GM18873 (cell line): ENCODE measurements at regions not wholly inside any gene's neighbourhood (a gene's known extent, or its start where the extent isn't known, plus 50 kb on each side); places are given as distances from the start of the nearest gene placed in this dataset.

Source experiments
- ATAC-seq: cut with Tn5 transposase; IDR thresholded peaks from one replicate; pipeline ENCODE4 v1.9.1; 2021; ENCODE audit warnings: mild to moderate bottlenecking, moderate library complexity, moderate number of reproducible peaks; ENCODE audit not compliant: unreplicated experiment, low FRiP score

DNA sequence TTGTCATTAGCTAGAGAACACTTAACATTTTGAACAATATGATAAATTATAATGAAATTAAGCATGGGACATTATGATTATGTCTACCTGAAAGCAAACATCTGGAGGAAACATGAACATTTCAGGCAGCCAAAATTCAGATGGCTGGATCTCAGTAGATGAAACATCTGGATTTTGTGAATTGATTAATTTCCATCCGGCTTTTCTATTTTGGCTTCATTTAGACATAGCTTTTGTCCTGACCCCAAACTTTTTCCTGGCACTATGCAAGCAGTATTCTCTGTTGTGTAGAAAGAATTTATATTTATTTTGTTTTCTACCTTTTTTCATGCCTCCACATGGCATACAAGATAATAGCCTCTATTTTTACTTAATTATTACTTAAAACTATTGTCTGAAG, 186.3 kb downstream of the OGFRL1 start:
- no peak for ATAC-seq

DNA sequence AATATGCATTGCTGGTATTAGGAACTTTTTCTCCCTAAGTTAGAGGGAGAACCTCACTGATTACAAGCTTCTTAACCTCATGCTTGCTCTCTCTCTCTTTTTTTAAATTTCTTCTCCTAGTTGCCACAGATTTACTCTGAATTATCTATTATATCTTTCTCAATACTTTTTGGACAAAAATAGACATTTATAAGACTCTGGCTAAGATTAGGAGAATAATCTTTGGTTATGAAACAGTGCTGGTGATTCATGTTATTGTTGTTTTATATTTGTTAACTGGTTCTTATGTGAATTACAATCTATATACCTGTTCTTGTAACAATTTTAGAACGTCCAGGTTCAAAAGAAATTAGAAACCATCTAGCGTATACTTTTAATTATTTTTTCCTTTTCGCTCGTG, 187.8 kb downstream of the OGFRL1 start:
- ATAC-seq = no peak

DNA sequence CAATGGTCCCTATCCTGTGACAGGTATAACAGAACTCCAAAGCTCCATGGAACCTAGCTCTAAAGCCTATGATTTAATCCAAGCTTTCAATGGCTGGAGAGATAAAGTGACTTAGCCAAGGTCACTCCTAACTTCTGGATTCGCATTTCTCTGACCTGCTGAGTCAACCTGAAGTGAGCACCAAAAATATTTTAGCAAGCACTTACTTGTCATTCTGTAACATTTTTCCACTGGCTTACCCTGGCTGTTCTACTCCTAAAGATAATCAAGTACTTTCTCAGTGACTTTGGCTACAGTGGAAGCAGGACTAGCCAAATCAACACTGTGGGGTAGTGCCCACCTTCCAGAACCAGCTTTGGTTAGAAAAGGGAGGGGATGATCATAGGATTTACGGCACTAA, 188.3 kb downstream of the OGFRL1 start:
- no peak for ATAC-seq

DNA sequence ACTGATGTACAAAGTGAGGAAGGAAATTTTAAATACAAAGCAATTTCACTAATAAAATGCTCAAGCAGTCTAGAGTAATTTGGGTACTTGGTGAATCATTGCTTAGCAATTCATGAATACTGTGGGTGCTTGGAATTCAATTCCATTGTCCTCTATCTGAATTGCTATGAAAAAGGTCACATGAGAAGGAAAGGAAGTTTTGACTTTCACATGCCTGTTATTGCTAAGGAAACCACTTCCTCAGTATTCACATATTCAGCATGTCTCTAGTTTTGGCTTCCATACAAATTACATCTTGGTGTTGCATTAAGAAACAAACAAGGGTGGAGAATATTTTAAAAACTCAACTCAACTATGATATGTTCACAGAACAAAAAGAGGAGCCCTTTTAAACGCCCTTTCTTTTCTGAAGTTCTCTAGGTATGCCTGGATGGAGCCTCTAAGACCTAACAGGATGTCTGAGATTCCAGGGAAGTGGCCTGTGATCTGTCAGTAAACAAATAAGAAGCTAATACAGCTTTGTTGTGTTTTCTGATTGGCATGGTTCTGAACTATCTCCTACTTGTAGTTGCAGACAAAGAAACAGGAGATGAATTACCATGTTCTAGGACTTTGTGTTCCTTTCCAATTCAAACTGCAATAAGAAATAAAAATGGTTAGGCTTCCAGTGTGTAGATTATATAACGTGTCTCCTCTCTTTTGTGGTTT, 190.4 kb downstream of the OGFRL1 start:
- ATAC-seq = no peak

DNA sequence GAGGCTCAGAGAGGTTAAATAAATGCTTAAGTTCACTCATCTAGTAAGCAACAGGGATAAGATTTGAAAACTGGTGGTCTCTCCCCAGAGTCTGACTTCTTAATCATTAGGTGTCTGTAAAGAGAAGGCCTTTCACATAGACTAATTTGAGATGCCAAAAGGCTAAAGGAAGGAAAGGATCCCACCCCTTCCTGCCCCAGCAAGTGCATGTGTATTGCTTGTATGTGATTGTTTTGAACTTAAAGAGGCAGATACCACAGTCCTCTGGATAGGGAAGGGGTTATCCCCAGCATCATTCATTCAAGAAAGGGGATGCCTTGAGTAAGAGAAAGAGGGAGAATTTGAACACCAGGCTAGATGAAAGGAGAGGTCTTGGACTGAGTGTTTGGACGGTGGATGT, 192.0 kb downstream of the OGFRL1 start:
- no peak for ATAC-seq

DNA sequence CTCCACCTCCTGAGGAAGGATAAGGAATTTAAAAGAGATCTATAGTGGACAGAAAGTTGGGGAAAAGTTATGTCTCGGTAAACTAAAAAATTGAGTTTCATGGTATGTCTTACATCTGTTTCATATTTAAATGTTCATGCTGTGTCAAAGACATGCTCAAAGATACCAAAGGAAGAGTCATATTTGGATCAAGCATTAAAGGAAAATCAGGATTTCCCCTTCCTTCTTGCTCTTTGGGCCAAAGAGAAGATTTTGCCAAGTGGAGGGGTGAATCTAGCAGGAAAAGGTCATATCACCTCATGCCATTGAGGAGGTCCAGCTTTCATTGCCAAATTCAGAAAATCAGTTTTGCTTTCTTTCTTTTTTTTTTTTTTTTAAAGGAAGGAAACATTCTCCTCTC, 192.4 kb downstream of the OGFRL1 start:
- ATAC-seq = no peak

DNA sequence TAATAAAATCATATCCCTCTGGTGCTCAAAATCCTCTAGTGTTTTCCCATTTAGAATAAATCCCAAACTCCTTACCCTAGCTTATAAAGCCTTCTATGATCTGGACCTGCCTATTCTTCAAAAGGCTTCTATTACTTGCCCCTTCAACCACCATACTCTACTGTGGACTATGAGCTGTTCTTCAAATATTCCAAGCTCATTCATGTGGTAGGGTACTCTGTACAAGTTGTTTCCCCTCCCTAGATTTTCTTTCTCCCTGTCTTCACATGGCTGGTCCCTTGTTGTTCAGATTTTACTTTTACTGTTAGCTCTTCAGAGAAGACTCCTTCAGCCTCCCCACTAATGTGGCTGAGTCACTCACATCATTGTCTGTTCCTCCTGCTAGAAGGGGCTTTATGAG, 193.2 kb downstream of the OGFRL1 start:
- ATAC-seq = no peak

DNA sequence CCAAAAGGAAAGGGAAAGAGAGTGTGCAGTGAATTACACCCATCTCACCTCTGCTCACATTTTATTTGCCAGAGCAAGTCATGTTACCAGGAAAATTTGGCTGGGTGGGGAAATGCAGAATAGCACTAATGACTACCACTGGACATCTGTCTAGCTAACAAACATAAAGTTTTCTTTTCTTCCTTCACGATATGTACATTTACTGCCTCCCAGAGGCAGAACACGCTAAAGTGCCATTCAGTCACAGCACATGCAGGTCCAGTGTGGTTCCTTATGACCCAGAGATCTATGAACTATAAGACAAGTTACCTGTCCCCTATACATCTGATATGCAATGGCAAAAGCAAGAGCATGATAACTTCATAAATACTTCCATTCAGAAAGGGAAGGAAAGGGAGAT, 194.1 kb downstream of the OGFRL1 start:
- ATAC-seq = no peak

DNA sequence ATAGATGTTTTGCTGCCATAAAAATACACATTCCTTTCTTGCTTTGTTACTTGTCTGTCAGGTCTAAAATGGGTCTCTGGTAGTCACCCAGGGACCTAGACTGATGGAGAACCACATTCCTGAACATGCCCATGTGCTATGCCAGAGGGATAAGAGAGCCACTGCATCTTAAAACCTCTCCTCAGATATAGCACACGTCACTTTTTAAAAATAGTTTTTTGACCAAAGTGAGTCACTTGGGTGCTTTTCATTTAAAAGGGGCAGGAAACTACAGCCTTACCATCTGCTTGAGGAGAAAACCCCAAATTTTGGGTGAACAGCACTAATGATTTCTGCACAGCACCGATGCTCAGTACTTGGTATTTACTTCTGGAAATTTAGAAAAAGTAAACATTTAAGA, 197.8 kb downstream of the OGFRL1 start:
- ATAC-seq = peak; percentile 44

DNA sequence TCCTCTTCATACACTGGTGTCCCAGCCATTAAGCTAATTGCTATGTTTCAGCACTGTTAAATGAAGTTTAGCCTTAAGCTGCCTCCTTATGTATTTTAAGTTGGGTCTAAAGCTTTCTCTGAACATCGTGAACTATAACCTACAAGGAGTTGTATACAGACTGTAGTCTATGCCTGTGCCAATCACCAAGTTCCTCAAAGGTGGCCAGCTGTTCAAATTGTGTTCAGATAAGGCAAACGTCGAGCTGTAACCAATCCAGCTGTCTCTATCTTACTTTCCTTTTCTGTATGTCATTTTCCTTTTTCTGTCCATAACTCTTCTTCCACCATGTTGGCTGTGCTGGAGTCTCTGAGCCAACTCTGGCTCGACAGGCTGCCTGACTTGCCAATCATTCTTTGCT, 199.6 kb downstream of the OGFRL1 start:
- ATAC-seq = no peak

DNA sequence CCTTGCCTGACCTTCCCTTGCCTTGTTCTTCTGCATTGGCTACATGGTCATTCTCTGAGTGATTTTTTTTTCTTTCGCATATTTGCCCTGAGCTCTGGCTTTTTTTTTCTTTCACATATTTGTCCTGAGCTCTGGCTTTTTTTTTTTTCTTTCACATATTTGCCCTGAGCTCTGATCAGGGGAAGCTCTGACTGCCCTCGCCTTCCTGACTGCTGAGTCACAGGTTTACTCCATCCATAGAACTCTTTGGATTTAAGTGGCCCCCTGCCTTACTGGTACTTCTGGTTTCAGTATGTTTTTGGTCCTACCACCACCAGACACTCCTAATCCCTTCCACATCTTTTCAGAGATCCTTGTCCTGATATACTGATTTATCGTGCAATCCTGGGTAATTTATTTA, 201.1 kb downstream of the OGFRL1 start:
- ATAC-seq = no peak

DNA sequence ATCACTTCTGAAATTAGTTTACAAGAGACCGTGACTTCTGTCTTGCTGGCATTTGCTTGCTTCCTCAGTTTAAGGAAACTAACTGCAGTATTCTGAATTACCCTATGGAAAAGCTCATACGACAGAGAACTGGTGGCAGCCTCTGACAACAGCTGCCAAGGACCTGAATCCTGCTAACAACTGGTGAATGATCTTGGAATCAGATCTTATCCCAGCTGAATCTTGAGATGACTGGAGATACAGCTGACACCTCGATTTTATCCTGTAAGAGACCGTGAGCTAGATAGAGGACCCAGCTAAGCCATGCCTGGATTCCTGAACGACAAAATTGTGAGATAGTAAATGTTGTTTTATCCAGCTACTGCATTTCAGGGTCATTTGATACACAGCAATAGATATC, 202.3 kb downstream of the OGFRL1 start:
- no peak for ATAC-seq

DNA sequence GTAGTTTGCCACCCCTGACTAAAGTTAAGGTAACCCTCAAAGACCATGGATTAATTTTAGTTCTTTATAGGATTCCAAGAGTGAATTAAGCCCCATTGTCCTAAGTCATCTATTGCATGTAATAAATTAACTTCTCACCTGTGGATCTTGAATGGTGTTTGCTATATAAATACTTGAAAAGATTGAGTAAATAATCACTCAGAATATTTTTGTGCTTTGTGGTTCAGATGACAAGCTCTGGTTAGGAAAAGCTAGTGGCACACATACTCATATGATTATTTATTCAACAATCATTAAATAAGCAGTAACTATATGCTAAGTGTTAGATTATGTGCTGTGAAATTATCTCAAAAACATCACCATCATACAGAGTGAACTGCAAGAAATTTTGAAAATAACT, 203.2 kb downstream of the OGFRL1 start:
- no peak for ATAC-seq

DNA sequence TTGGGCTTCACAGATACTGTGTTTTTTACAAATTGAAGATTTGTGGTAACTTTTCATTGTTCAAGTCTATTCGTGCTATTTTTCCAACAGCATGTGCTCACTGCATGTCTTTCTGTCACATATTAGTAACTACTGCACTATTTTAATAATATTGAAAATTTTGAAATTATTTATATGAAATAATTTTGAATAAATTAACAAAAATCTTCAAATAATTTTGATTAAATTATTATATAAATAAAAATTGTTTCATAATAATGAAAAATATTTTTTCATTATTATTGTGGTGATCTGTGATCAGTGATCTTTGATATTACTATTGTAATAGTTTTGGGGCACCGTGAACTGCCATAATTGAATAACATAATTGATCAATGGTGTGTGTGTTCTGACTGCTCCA, 204.1 kb downstream of the OGFRL1 start:
- ATAC-seq = no peak

DNA sequence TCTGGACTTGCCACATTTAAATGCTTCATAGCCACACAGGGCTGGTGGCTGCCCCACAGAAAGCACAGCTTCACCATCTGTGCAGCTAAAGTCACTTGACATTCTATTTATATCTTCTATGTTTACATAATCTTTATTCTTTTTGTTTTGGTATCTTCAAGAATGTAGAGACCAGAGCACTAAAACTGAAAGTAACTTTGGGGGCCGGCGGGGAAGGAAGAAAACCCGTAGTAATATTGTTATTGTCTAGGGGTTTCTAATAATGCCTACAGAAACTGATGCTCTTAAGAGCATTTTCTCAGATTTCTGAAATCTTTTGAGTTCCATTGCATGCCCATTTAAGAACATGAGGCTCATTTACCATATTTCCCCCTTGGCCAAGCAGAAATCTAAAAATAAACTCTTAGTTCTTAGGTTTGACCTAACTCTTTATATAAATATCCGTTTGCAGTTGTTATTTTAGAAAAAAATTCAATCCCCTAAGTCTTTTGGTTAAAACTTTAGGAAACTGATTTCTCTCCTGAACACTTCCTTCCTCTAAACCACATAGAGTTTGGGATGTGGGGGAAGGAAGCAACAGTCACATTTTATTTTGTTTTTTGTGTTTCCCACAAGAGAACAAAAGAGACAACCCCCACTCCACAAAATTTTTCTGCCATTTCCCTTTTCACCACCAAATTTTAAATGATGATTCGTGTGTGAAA, 207.6 kb downstream of the OGFRL1 start:
- peak; percentile 100 for ATAC-seq

DNA sequence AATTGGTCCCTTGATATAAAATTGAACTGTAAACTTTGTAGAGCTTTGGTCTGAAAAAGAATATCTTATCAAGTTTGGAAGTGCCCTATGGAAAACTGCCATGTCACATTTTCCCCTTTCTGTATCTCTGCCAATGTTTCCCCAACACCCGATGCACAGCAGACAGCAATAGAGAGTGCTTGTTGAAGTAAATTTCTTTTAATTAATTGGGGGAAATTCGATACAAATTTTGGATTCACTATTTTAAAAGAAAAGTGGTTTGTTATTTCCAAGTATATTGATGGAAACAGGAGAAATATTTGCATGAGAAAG, 208.1 kb downstream of the OGFRL1 start:
- ATAC-seq = no peak

DNA sequence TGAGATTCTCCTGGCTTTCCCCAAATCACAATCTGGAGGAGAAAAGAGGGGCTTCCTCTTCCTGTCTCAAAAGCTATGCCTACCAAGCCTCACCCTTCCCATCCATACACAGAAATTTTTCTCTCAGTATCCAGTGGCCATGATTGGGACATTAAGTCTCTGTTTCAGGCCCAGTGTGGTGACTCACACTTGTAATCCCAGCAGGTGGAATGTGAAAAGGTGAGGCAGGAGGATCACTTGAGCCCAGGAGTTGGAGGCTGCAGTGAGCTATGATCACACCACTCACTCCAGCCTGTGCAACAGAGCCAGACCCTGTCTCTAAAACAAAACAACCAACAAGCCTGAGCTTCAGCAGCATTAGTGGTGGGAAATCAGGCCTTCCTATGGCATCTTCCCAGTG, 210.0 kb downstream of the OGFRL1 start:
- ATAC-seq = no peak

DNA sequence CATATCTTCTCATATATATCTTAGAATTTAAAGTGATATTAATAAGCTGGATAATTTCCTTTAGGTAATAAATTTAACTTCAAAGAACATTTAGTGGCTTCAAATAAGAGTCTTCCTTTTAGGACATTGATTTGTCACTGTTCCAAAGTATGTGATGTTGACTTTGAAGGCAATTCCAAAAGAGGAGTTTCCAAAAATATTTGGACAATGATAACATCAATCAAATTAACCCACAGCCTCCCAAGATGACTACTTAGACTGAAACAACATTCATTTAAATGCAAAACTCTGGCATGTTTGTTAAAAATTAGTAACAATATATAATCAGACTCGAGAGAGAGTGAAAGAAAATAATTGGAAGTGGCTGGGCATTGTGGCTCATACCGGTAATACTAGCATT, 211.1 kb downstream of the OGFRL1 start:
- no peak for ATAC-seq

DNA sequence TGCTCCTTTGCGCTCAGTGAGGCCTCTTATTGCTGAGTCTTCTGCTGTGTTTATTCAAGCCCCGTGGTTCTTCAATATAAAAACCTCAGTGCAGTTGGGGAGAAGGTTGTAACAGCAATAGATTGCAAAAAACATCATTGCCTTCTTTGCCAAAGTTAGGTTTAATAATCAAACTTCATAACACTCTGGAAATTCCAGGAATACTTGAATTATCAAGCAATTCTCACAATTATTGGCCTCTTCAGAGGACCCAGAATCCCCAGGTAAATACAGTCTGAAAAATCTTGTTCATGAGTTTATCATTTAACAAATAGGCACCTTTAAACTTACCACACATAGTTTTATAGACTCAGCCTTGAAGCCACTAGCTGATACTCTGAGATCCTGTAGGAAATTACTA, 213.6 kb downstream of the OGFRL1 start:
- no peak for ATAC-seq

DNA sequence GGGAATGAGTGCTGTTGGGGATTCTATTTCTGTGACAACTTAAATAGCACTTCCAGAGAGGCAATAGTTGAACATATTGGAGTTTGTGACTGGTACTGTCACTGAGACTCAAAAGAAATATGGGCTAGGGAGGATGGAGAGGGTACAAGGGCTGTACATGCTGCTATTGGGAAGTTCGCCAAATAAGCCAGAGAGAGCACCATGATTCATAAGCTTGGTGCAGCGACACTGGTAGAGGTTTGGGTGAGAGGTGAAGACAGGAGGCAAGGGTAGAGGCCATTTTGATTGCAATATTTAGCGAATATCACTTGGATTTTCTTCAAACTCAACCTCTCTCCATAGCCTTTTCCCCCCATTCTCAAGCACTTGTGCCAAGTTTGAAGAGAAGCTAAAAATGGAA, 214.3 kb downstream of the OGFRL1 start:
- ATAC-seq = no peak

DNA sequence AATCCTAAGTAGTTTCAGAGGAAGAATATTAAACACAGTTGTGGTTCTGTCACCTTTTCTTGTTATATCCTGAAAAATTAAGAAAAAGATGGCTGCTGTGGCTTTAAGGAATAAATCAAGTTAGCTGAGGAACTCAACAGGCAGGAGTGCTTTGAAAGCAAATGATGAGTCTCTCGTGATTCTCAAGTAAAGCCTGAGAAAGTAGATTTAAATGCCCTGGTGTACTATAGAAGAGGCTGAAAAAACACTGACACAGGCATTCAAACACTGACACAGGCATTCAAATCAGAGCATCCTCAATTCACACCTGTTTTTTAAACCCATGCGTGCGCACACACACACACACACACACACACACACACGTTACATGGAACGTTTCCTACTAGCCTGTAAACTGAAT, 218.6 kb downstream of the OGFRL1 start:
- no peak for ATAC-seq

DNA sequence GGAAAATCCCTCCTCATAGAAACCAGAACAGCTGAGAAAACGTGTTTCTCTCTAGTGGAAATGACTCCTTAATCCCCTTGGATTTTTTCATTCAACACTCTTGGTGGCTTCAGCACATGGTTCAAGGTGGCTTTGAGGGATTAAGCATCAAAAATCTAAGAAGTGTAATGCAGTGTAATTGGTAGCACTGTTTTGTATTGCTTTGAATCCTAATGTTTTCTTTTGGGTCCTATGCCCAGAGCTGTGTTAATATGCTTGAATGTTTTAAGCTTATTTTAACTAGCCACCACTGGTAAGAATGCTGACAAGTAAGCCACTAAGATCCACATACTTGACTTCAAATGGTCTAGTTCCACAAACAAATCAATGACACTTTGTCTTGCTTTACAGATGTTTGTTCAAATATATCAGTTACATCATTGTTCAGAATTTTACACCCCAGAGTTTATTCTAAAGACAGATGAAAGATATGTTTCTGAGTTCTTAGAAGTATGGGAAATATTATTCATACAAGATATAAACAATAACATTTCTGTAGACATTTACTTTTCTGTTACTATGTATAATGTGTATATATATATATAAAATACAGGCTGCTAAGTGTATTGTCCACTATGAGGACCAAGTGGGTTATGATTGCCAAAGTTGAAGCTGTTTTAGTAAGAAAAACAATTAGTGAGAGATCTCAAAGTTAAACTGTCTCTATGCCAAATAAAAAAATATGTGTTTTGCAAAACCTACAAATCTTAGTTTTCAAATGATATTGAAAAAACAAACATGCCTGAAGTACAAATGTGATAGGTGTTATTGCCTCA, 220.8 kb downstream of the OGFRL1 start:
- no peak for ATAC-seq
